NB4 (cell line): ENCODE measurements at regions not wholly inside any gene's neighbourhood (a gene's known extent, or its start where the extent isn't known, plus 50 kb on each side); places are given as distances from the start of the nearest gene placed in this dataset.

ENCODE experiments used
- DNase-seq: peaks from one replicate; pipeline ENCODE4 v3.0.0; 2010; ENCODE audit warnings: low read depth
- H3K4me3 ChIP-seq: one replicate; pipeline ENCODE4 v1.5.1; 2011; ENCODE audit warnings: mild to moderate bottlenecking, low read depth, low read length, moderate library complexity
- CTCF ChIP-seq: IDR thresholded peaks from one replicate; pipeline ENCODE4 v1.5.1; 2012; ENCODE audit warnings: low read depth, low read length
- MAX ChIP-seq: IDR thresholded peaks from 2 replicates; pipeline ENCODE4 v1.6.1; 2011; ENCODE audit warnings: low read depth, low read length
- MYC ChIP-seq: IDR thresholded peaks from 2 replicates; pipeline ENCODE4 v1.6.1; 2011; ENCODE audit warnings: low read depth, low read length
- POLR2A ChIP-seq: IDR thresholded peaks from 2 replicates; pipeline ENCODE4 v1.6.1; 2011; ENCODE audit warnings: mild to moderate bottlenecking; ENCODE audit not compliant: insufficient read length; ENCODE audit errors: extremely low read depth

- no peak for TF ChIP-seq CTCF
- no peak for TF ChIP-seq MYC
- no peak for TF ChIP-seq MAX
- no peak for TF ChIP-seq POLR2A
- H3K4me3 ChIP-seq: no peak overlapping the region
- no peak for DNase-seq
These were observed 462.7 kb upstream of the DEPDC1 start for GRCh38 chr1:68959461-68960030.

- TF ChIP-seq CTCF (no peak), POLR2A (no peak), MYC (no peak), MAX (no peak)
- no peak overlapping the region for H3K4me3 ChIP-seq
- no peak for DNase-seq
These were observed 464.3 kb upstream of the DEPDC1 start for GRCh38 chr1:68961143-68961542.

- no peak overlapping the region for H3K4me3 ChIP-seq
- no peak for TF ChIP-seq POLR2A
- no peak for TF ChIP-seq MAX
- TF ChIP-seq MYC: no peak
- no peak for TF ChIP-seq CTCF
- no peak for DNase-seq
These were observed 466.5 kb upstream of the DEPDC1 start for GRCh38 chr1:68963353-68963752.

- DNase-seq: no peak
- H3K4me3 ChIP-seq: no peak overlapping the region
- no peak for TF ChIP-seq POLR2A
These were observed 472.6 kb upstream of the DEPDC1 start for GRCh38 chr1:68969441-68969840.

GRCh38 chr1:68970571-68970970 is 473.7 kb upstream of the DEPDC1 start:
- no peak overlapping the region for H3K4me3 ChIP-seq
- DNase-seq: no peak
- TF ChIP-seq POLR2A (no peak), CTCF (no peak), MYC (no peak), MAX (no peak)

- DNase-seq: no peak
- no peak overlapping the region for H3K4me3 ChIP-seq
- no peak for TF ChIP-seq MAX
- TF ChIP-seq MYC: no peak
- TF ChIP-seq CTCF: no peak
- TF ChIP-seq POLR2A: no peak
These were observed 476.8 kb upstream of the DEPDC1 start for GRCh38 chr1:68973459-68974244.
